ENCODE measurements at regions not wholly inside any gene's neighbourhood (a gene's known extent, or its start where the extent isn't known, plus 50 kb on each side); places are given as distances from the start of the nearest gene placed in this dataset.

GRCh38 chr4:133592106-133592505 lies 443.0 kb downstream of the PCDH10 start:
- TF ChIP-seq CTCF (IDR thresholded peaks at IDR 0.05) = no peak
- no peak for TF ChIP-seq POLR2AphosphoS5 (IDR thresholded peaks at IDR 0.05)

Data from breast epithelium (tissue), 3 donors.